Neuronal stem cell (in vitro differentiated cells): ENCODE measurements at regions not wholly inside any gene's neighbourhood (a gene's known extent, or its start where the extent isn't known, plus 50 kb on each side); places are given as distances from the start of the nearest gene placed in this dataset.
A peak's percentile ranks its signal among the peaks of the same experiment; 100 is the strongest.
"Not testable (repeated sequence)": the region's sequence is repeated elsewhere in the genome, so short reads cannot be mapped to it uniquely, and the experiment has no call there.

Experiments used
- DNase-seq: peaks from one replicate; pipeline ENCODE4 v3.0.0-alpha.2; 2013; ENCODE audit warnings: low spot score
- H2AFZ ChIP-seq: one replicate; pipeline ENCODE4 v1.6.1; 2013; ENCODE audit warnings: mild to moderate bottlenecking, low read length, inconsistent platforms
- H2AK5ac ChIP-seq: 2 replicates; pipeline ENCODE4 v1.6.1; 2013; ENCODE audit warnings: low read depth, mild to moderate bottlenecking, inconsistent platforms, low read length, moderate library complexity, mixed read lengths
- H2BK120ac ChIP-seq: 2 replicates; pipeline ENCODE4 v1.6.1; 2013; ENCODE audit warnings: low read depth, mild to moderate bottlenecking, inconsistent platforms, low read length, moderate library complexity, mixed read lengths
- H2BK12ac ChIP-seq: one replicate; pipeline ENCODE4 v1.6.1; 2013; ENCODE audit warnings: low read length, inconsistent platforms
- H2BK15ac ChIP-seq: 2 replicates; pipeline ENCODE4 v1.6.1; 2013; ENCODE audit warnings: mild to moderate bottlenecking, low read length, inconsistent platforms, mixed read lengths
- H2BK5ac ChIP-seq: one replicate; pipeline ENCODE4 v1.6.1; 2013; ENCODE audit warnings: inconsistent platforms, mild to moderate bottlenecking, low read length, moderate library complexity
- H3K14ac ChIP-seq: one replicate; pipeline ENCODE4 v1.6.1; 2013; ENCODE audit warnings: low read length, inconsistent platforms
- H3K18ac ChIP-seq: 2 replicates; pipeline ENCODE4 v1.6.1; 2013; ENCODE audit warnings: low read length, inconsistent platforms
- H3K23ac ChIP-seq: 2 replicates; pipeline ENCODE4 v1.6.1; 2013; ENCODE audit warnings: low read depth, mild to moderate bottlenecking, mixed read lengths, low read length, inconsistent platforms; ENCODE audit not compliant: poor library complexity
- H3K27ac ChIP-seq: replicated peaks from 3 replicates; pipeline ENCODE4 v1.5.1; 2013; ENCODE audit warnings: low read length, inconsistent platforms
- H3K27me3 ChIP-seq, 3 experiments: 2 replicates each; pipeline ENCODE4 v1.6.1; 2013; ENCODE audit warnings: low read length in 3 of 3, mild to moderate bottlenecking in 2 of 3, inconsistent platforms in 1 of 3, low read depth in 1 of 3, mixed read lengths in 1 of 3, moderate library complexity in 1 of 3; ENCODE audit not compliant: control insufficient read depth in 3 of 3, insufficient read depth in 3 of 3
- H3K36me3 ChIP-seq, 2 donors: replicated peaks in 1 of 2; 2 replicates each; pipeline ENCODE4 v1.6.1; 2013; ENCODE audit warnings: low read length in 2 of 2; ENCODE audit not compliant: control insufficient read depth in 2 of 2, insufficient read depth in 2 of 2
- H3K4ac ChIP-seq: 2 replicates; pipeline ENCODE4 v1.6.1; 2013; ENCODE audit warnings: inconsistent platforms, mild to moderate bottlenecking, low read length, moderate library complexity
- H3K4me1 ChIP-seq, 2 donors: 1 replicate in 1 of 2; 2 replicates in 1 of 2; pipeline ENCODE4 v1.6.1; 2013; ENCODE audit warnings: low read length in 2 of 2, low read depth in 1 of 2; ENCODE audit not compliant: control insufficient read depth in 2 of 2, insufficient read depth in 1 of 2
- H3K4me2 ChIP-seq: one replicate; pipeline ENCODE4 v1.6.1; 2013; ENCODE audit warnings: mild to moderate bottlenecking, low read length, inconsistent platforms; ENCODE audit not compliant: insufficient read depth, poor library complexity, severe bottlenecking
- H3K4me3 ChIP-seq, 2 donors: 2 replicates each; pipeline ENCODE4 v1.5.1; 2013; ENCODE audit warnings: low read length in 2 of 2, mild to moderate bottlenecking in 2 of 2, inconsistent platforms in 1 of 2, moderate library complexity in 1 of 2
- H3K79me1 ChIP-seq: one replicate; pipeline ENCODE4 v1.6.1; 2013; ENCODE audit warnings: low read depth, mild to moderate bottlenecking, inconsistent platforms, low read length, moderate library complexity
- H3K9ac ChIP-seq: one replicate; pipeline ENCODE4 v1.6.1; 2013; ENCODE audit warnings: mild to moderate bottlenecking, low read depth, low read length, inconsistent platforms; ENCODE audit not compliant: poor library complexity
- H3K9me3 ChIP-seq, 2 donors: replicated peaks in 1 of 2; 2 replicates each; pipeline versions ENCODE3 to v1.6.1; 2013; ENCODE audit warnings: low read length in 2 of 2, mild to moderate bottlenecking in 2 of 2, inconsistent platforms in 1 of 2, low read depth in 1 of 2, mixed read lengths in 1 of 2, moderate library complexity in 1 of 2; ENCODE audit not compliant: control insufficient read depth in 2 of 2, insufficient read depth in 1 of 2
- H4K8ac ChIP-seq: one replicate; pipeline ENCODE4 v1.6.1; 2013; ENCODE audit warnings: low read depth, mild to moderate bottlenecking, inconsistent platforms, low read length, moderate library complexity
- H4K91ac ChIP-seq: one replicate; pipeline ENCODE4 v1.6.1; 2013; ENCODE audit warnings: low read length, low read depth, mild to moderate bottlenecking, inconsistent platforms; ENCODE audit not compliant: poor library complexity
- WGBS, 2 donors: extraction: QIAGEN DNeasy Blood & Tissue Kit; methylation state at CpG; one replicate each; pipeline ENCODE4 v1.1.7; 2013; ENCODE audit warnings: missing lambda C conversion rate in 2 of 2, mixed read lengths in 1 of 2; ENCODE audit not compliant: insufficient read length in 2 of 2, insufficient replicate concordance in 1 of 2; ENCODE audit errors: extremely low coverage in 2 of 2; 5-methylcytosine and 5-hydroxymethylcytosine counted together

DNA sequence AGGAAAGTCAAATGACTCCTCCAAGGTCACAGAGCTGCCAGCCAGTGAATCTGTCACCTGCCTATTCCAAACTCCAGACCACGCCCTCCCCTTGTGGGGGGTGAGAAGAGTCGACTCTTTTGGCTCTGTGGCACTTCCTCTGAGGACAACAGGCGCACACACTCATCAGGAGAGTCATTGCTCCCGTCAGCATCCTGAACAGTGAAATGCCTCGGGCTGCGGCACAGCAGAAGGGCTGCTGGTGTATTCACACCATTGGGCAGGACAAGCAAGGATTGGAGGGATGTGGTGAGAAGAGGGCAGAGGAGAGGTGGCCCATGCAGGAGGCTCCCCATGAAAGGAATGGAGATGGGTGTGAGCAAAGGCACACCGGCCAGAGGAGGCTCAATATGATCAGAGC, 239.0 kb downstream of the TOMM20 start:
- H2BK5ac ChIP-seq, result no peak overlapping the region
- H3K79me1 ChIP-seq, result no peaks in the 10 kb centered on the region
- H3K4ac ChIP-seq, result no peak overlapping the region
- H3K9me3 ChIP-seq, result peaks cover 0 to 1% of the 10 kb centered on the region in 2 donors
- no peaks in the 10 kb centered on the region for H3K27me3 ChIP-seq
- no peak overlapping the region for H2BK120ac ChIP-seq
- peak overlapping the region; percentile 31 for H3K23ac ChIP-seq
- peak overlapping the region; percentile 51 for H3K18ac ChIP-seq
- no peak overlapping the region for H4K8ac ChIP-seq
- H3K36me3 ChIP-seq, result no peaks in the 10 kb centered on the region
- H3K4me3 ChIP-seq, result no peak overlapping the region
- no peak overlapping the region for H3K4me2 ChIP-seq
- peak overlapping the region; percentile 21 for H2AK5ac ChIP-seq
- H3K14ac ChIP-seq, result no peak overlapping the region
- H2BK12ac ChIP-seq, result no peak overlapping the region
- no peak overlapping the region for H4K91ac ChIP-seq
- H3K9ac ChIP-seq, result no peak overlapping the region
- no peak for DNase-seq
- no peak overlapping the region for H2BK15ac ChIP-seq
- no peaks in the 10 kb centered on the region for H3K4me1 ChIP-seq
- no CpG with 5 or more reads among the region's 7 CpGs for WGBS, 2 donors
- no peak overlapping the region for H2AFZ ChIP-seq
- no peak overlapping the region for H3K27ac ChIP-seq

DNA sequence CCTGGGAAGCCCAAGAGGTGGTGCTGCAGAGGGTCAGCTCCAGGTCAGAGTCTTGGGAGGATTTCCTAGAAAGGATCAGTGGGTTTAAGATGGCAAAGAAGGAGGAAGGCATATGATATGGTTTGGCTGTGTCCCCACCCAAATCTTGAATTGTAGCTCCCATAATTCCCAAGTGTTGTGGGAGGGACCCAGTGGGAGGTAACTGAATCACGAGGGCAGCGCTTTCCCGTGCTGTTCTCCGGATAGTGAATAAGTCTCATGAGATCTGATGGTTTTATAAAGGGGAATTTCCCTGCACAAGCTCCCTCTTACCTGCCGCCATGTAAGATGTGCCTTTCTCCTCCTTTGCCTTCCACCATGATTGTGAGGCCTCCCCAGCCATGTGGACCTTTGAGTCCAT, 240.4 kb downstream of the TOMM20 start:
- not testable (repeated sequence) for H3K4me3 ChIP-seq, H2AK5ac ChIP-seq, H3K9me3 ChIP-seq, H3K79me1 ChIP-seq, H2AFZ ChIP-seq, H4K91ac ChIP-seq, H3K14ac ChIP-seq, H2BK5ac ChIP-seq, H3K4me2 ChIP-seq, H3K23ac ChIP-seq, H3K4me1 ChIP-seq, H3K27ac ChIP-seq, H3K9ac ChIP-seq, H4K8ac ChIP-seq, H2BK120ac ChIP-seq, H3K27me3 ChIP-seq, DNase-seq, H2BK15ac ChIP-seq, H3K36me3 ChIP-seq, H3K4ac ChIP-seq, H2BK12ac ChIP-seq, H3K18ac ChIP-seq
- WGBS, 2 donors, result no CpG with 5 or more reads among the region's 5 CpGs

DNA sequence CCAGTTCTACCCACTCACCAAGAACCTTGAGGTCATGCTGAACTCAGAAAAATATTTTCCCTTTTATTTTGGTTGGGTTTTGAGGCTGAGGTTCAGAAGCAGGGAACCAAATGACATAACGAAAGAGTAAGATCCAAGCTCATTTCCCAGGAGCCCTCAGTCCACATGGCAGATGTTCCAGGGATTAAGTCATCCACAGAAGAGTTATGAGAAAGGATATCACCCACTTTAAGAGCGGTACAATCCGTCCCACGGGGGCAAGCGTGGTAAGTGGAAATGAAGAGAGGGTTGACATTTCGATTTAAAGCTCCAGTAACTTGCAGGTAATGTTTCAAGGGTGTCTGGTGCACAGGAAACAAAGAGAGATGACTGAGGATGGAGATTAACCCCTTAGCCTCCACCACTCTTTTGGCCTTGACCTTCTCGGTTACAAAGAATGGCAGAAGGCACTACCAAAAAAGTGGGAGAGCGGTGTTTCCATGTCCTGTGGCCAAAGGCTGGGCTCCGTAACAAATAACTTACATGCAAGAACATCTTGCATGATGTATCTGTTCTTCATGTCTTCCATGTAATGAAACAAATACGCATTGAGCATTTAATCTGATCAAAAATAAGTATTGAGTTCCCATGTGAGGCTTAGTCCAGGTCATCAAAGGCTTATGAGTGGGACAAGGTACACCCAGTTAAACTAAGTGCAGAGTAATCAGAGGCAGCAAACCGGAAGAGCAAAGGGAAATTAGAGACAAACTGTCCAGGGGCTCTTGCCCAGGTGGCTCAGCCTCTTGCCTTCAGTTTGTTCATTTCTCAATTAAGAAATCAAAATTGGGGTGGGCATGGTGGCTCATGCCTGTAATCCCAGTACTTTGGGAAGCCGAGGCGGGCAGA, 241.4 kb downstream of the TOMM20 start:
- Histone ChIP-seq H3K9me3 (peaks cover 0 to 8% of the 10 kb centered on the region in 2 donors), H4K8ac (no peak overlapping the region), H3K27ac (no peak overlapping the region), H2AK5ac (no peak overlapping the region), H3K79me1 (no peaks in the 10 kb centered on the region), H3K4ac (no peak overlapping the region), H3K9ac (no peak overlapping the region), H2AFZ (no peak overlapping the region), H3K4me1 (no peaks in the 10 kb centered on the region), H2BK120ac (no peak overlapping the region), H3K27me3 (no peaks in the 10 kb centered on the region), H3K4me3 (no peak overlapping the region), H2BK15ac (no peak overlapping the region), H4K91ac (no peak overlapping the region), H3K14ac (no peak overlapping the region), H2BK12ac (no peak overlapping the region), H3K4me2 (no peak overlapping the region), H2BK5ac (no peak overlapping the region), H3K18ac (no peak overlapping the region), H3K23ac (no peak overlapping the region), H3K36me3 (no peaks in the 10 kb centered on the region)
- no peak for DNase-seq
- WGBS, 2 donors, result no CpG with 5 or more reads among the region's 13 CpGs

- no peak overlapping the region for H2BK5ac ChIP-seq
- no peak overlapping the region for H2AFZ ChIP-seq
- H3K4me2 ChIP-seq, result no peak overlapping the region
- no peak overlapping the region for H3K23ac ChIP-seq
- no peak overlapping the region for H2AK5ac ChIP-seq
- H2BK120ac ChIP-seq, result no peak overlapping the region
- no peaks in the 10 kb centered on the region for H3K27me3 ChIP-seq
- H3K36me3 ChIP-seq, result no peaks in the 10 kb centered on the region
- no peak overlapping the region for H2BK12ac ChIP-seq
- no peak overlapping the region for H4K8ac ChIP-seq
- no CpG with 5 or more reads among the region's 15 CpGs for WGBS, 2 donors
- H3K4ac ChIP-seq, result no peak overlapping the region
- no peak for DNase-seq
- no peak overlapping the region for H3K27ac ChIP-seq
- H3K79me1 ChIP-seq, result no peaks in the 10 kb centered on the region
- peak overlapping the region; percentile 21 for H3K18ac ChIP-seq
- H3K9me3 ChIP-seq, result peaks cover 0 to 8% of the 10 kb centered on the region in 2 donors
- H3K14ac ChIP-seq, result no peak overlapping the region
- no peak overlapping the region for H4K91ac ChIP-seq
- no peaks in the 10 kb centered on the region for H3K4me1 ChIP-seq
- no peak overlapping the region for H3K4me3 ChIP-seq
- H2BK15ac ChIP-seq, result no peak overlapping the region
- H3K9ac ChIP-seq, result no peak overlapping the region
Measured at GRCh38 chr1:234886081-234886984, 242.3 kb downstream of the TOMM20 start.
